ENCODE measurements at regions not wholly inside any gene's neighbourhood (a gene's known extent, or its start where the extent isn't known, plus 50 kb on each side); places are given as distances from the start of the nearest gene placed in this dataset.

GRCh38 chr11:15673408-15673831 lies 558.7 kb downstream of the INSC start:
- H3K27me3 ChIP-seq = no peaks in the 10 kb centered on the region
- no peak overlapping the region for H3K4me3 ChIP-seq
- DNase-seq (ENCODE audit: low spot score in 2 of 2) = no peak
- no peaks in the 10 kb centered on the region for H3K36me3 ChIP-seq
- H3K27ac ChIP-seq = no peak overlapping the region
- peaks cover 0 to 7% of the 10 kb centered on the region in 2 donors for H3K9me3 ChIP-seq
- no peaks in the 10 kb centered on the region for H3K4me1 ChIP-seq
- intact Hi-C loops (cut with DNase I; ENCODE audit: low total_unique reads) = no loop called here
- TF ChIP-seq POLR2A (IDR thresholded peaks at IDR 0.05) (no peak), POLR2AphosphoS5 (IDR thresholded peaks at IDR 0.05) (no peak), CTCF (IDR thresholded peaks at IDR 0.05) (no peak)

- Histone ChIP-seq H3K4me1 (no peaks in the 10 kb centered on the region), H3K27ac (no peak overlapping the region), H3K4me3 (no peak overlapping the region), H3K9me3 (peaks cover 0 to 7% of the 10 kb centered on the region in 2 donors), H3K27me3 (no peaks in the 10 kb centered on the region), H3K36me3 (no peaks in the 10 kb centered on the region)
- DNase-seq (ENCODE audit: low spot score in 2 of 2) = no peak
- no peak for TF ChIP-seq POLR2A (IDR thresholded peaks at IDR 0.05)
- TF ChIP-seq CTCF (IDR thresholded peaks at IDR 0.05) = no peak
- no peak for TF ChIP-seq POLR2AphosphoS5 (IDR thresholded peaks at IDR 0.05)
- intact Hi-C loops (cut with DNase I; ENCODE audit: low total_unique reads) = no loop called here
Measured at GRCh38 chr11:15674756-15675155, 560.0 kb downstream of the INSC start.

GRCh38 chr11:15675683-15676082 lies 561.0 kb downstream of the INSC start:
- H3K36me3 ChIP-seq = no peaks in the 10 kb centered on the region
- intact Hi-C loops (cut with DNase I; ENCODE audit: low total_unique reads) = no loop called here
- TF ChIP-seq POLR2A (IDR thresholded peaks at IDR 0.05) (no peak), CTCF (IDR thresholded peaks at IDR 0.05) (no peak), POLR2AphosphoS5 (IDR thresholded peaks at IDR 0.05) (no peak)
- no peaks in the 10 kb centered on the region for H3K27me3 ChIP-seq
- H3K27ac ChIP-seq = no peak overlapping the region
- no peaks in the 10 kb centered on the region for H3K4me1 ChIP-seq
- peaks cover 0 to 7% of the 10 kb centered on the region in 2 donors for H3K9me3 ChIP-seq
- DNase-seq (ENCODE audit: low spot score in 2 of 2) = no peak
- H3K4me3 ChIP-seq = no peak overlapping the region

GRCh38 chr11:15677181-15677580 lies 562.5 kb downstream of the INSC start:
- DNase-seq (ENCODE audit: low spot score in 2 of 2) = no peak
- H3K4me1 ChIP-seq = no peaks in the 10 kb centered on the region
- H3K4me3 ChIP-seq = no peak overlapping the region
- intact Hi-C loops (cut with DNase I; ENCODE audit: low total_unique reads) = no loop called here
- H3K9me3 ChIP-seq = peaks cover 0 to 7% of the 10 kb centered on the region in 2 donors
- H3K27ac ChIP-seq = no peak overlapping the region
- TF ChIP-seq CTCF (IDR thresholded peaks at IDR 0.05) (no peak), POLR2A (IDR thresholded peaks at IDR 0.05) (no peak), POLR2AphosphoS5 (IDR thresholded peaks at IDR 0.05) (no peak)
- H3K27me3 ChIP-seq = no peaks in the 10 kb centered on the region
- H3K36me3 ChIP-seq = no peaks in the 10 kb centered on the region

- Histone ChIP-seq H3K36me3 (no peaks in the 10 kb centered on the region), H3K27me3 (no peaks in the 10 kb centered on the region)
Measured at GRCh38 chr11:15683528-15683927, 568.8 kb downstream of the INSC start.

More at GRCh38 chr11:15683528-15683927, 568.8 kb downstream of the INSC start:
- Histone ChIP-seq H3K9me3 (no peaks in the 10 kb centered on the region), H3K4me3 (no peak overlapping the region), H3K4me1 (no peaks in the 10 kb centered on the region), H3K27ac (no peak overlapping the region)
- intact Hi-C loops (cut with DNase I; ENCODE audit: low total_unique reads) = no loop called here
- DNase-seq (ENCODE audit: low spot score in 2 of 2) = no peak
- TF ChIP-seq CTCF (IDR thresholded peaks at IDR 0.05) (no peak), POLR2A (IDR thresholded peaks at IDR 0.05) (no peak), POLR2AphosphoS5 (IDR thresholded peaks at IDR 0.05) (no peak)

Data from breast epithelium (tissue), 4 donors.